MCF 10A (cell line): ENCODE measurements at regions not wholly inside any gene's neighbourhood (a gene's known extent, or its start where the extent isn't known, plus 50 kb on each side); places are given as distances from the start of the nearest gene placed in this dataset.

Experiments used
- BruUV-seq: library from RNA; stranded (reverse); fragments of 400-500 nt; replicated peaks from 2 replicates; lab custom pipeline; 2021; lab: Mats Ljungman, UMichigan
- CTCF ChIA-PET: fragments of 300-600 bp; sonication (Branson Sonifier 250); formaldehyde crosslinking; extraction: SDS; loops from one replicate; lab custom pipeline; 2021; ENCODE audit warnings: antibody characterized with exemption, inconsistent platforms; lab: Yijun Ruan, JAX
- POLR2A ChIA-PET: fragments of 300-600, 350-650 bp; sonication (Branson Sonifier 250); formaldehyde crosslinking; extraction: SDS; loops from one replicate; lab custom pipeline; 2020; ENCODE audit warnings: antibody characterized with exemption, inconsistent platforms; lab: Yijun Ruan, JAX
- DNase-seq: peaks from one replicate; pipeline ENCODE4 v3.0.0-alpha.2; 2018; ENCODE audit not compliant: unreplicated experiment
- H3K27ac Mint-ChIP-seq: one replicate; pipeline ENCODE4 v1.8.0; 2022; ENCODE audit warnings: mild to moderate bottlenecking, low read depth, mixed read lengths; ENCODE audit not compliant: unreplicated experiment
- H3K27me3 Mint-ChIP-seq: one replicate; pipeline ENCODE4 v1.8.0; 2022; ENCODE audit warnings: mixed read lengths; ENCODE audit not compliant: insufficient read depth, unreplicated experiment
- H3K36me3 Mint-ChIP-seq: one replicate; pipeline ENCODE4 v1.8.0; 2022; ENCODE audit warnings: mild to moderate bottlenecking, moderate library complexity, mixed read lengths; ENCODE audit not compliant: insufficient read depth, unreplicated experiment
- H3K4me1 Mint-ChIP-seq: one replicate; pipeline ENCODE4 v1.8.0; 2022; ENCODE audit warnings: mixed read lengths; ENCODE audit not compliant: insufficient read depth, unreplicated experiment
- H3K4me3 Mint-ChIP-seq: one replicate; pipeline ENCODE4 v1.8.0; 2022; ENCODE audit warnings: mild to moderate bottlenecking, moderate library complexity, mixed read lengths; ENCODE audit not compliant: unreplicated experiment
- H3K9me3 Mint-ChIP-seq: one replicate; pipeline ENCODE4 v1.8.0; 2022; ENCODE audit warnings: mixed read lengths; ENCODE audit not compliant: unreplicated experiment
- intact Hi-C: fragments of 100-400 bp; cut with micrococcal nuclease; formaldehyde crosslinking; loops from 2 replicates; pipeline ENCODE4 v1.14.1; 2022
- TF ChIP-seq, protein P1 (sequence below): fragments of 200-600 bp; IDR thresholded peaks from one replicate; pipeline ENCODE4 v1.8.0; 2022; ENCODE audit warnings: antibody characterized with exemption, mild to moderate bottlenecking; ENCODE audit not compliant: unreplicated experiment

DNA sequence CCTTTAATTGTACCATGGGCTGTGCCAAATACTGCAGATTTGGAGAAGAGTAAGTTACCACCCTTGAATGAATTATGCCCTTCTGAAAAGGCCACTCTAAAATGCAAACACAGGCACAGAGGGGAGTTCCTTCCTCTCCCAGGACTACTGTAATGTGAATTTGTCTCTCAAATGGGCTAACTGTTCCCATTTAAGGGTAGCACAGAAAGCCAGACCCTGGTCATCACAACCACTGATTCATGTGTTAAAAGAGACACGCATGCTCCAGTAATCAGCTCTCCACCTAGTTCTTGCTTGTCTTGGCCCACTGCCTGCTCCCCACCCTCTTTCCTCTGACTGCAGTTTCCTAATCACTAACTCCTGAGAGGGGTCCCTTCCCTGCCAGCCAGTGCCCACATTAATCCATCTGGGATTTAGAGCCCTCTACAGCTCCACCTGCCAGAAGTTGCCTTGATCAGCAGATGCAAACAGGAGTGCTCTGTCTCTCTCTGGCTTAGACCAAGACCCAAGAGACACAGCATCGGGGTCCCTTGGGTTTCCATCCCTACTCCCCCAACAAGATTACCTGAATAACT, 382.4 kb downstream of the TMEM167A start:
- H3K27me3 Mint-ChIP-seq: no peaks in the 10 kb centered on the region
- no TSS peak for BruUV-seq

GRCh38 chr5:82692826-82693225, 384.4 kb downstream of the TMEM167A start:
- intact Hi-C loops: no loop called here
- Mint-ChIP-seq H3K9me3 (no peaks in the 10 kb centered on the region), H3K4me1 (peaks cover 5% of the 10 kb centered on the region), H3K27ac (no peak overlapping the region), H3K27me3 (no peaks in the 10 kb centered on the region), H3K36me3 (no peaks in the 10 kb centered on the region), H3K4me3 (no peak overlapping the region)
- DNase-seq: no peak
- TF ChIP-seq, protein P1, sequence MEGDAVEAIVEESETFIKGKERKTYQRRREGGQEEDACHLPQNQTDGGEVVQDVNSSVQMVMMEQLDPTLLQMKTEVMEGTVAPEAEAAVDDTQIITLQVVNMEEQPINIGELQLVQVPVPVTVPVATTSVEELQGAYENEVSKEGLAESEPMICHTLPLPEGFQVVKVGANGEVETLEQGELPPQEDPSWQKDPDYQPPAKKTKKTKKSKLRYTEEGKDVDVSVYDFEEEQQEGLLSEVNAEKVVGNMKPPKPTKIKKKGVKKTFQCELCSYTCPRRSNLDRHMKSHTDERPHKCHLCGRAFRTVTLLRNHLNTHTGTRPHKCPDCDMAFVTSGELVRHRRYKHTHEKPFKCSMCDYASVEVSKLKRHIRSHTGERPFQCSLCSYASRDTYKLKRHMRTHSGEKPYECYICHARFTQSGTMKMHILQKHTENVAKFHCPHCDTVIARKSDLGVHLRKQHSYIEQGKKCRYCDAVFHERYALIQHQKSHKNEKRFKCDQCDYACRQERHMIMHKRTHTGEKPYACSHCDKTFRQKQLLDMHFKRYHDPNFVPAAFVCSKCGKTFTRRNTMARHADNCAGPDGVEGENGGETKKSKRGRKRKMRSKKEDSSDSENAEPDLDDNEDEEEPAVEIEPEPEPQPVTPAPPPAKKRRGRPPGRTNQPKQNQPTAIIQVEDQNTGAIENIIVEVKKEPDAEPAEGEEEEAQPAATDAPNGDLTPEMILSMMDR: no peak
- ChIA-PET CTCF (no interaction called here), POLR2A (no interaction called here)
- no TSS peak for BruUV-seq

More for the DNA sequence above, 382.4 kb downstream of the TMEM167A start:
- Mint-ChIP-seq H3K27ac (no peak overlapping the region), H3K36me3 (no peaks in the 10 kb centered on the region), H3K4me3 (no peak overlapping the region), H3K9me3 (no peaks in the 10 kb centered on the region), H3K4me1 (peaks cover 5% of the 10 kb centered on the region)
- ChIA-PET POLR2A (no interaction called here), CTCF (no interaction called here)
- TF ChIP-seq, protein P1: no peak
- intact Hi-C loops: no loop called here
- no peak for DNase-seq

DNA sequence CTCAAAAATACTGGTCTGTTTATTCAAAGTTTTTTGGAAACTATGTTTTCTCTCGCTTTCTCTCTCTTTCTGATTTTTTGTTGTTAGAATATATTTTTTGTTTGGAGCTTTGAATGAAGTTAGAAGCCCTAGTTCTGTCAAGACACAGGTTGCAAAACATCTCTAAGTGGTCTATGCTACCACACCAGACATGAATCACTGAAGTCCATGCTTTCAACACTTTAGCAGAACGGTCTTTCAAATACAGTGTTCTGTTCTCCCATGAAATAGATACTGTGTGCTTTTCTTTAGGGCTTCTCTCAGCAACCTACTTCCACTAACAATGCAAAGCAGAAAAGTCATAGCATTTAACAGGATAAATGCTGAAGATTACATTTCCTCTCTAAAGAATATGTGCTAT, 392.5 kb downstream of the TMEM167A start:
- BruUV-seq: no TSS peak
- TF ChIP-seq, protein P1: no peak
- H3K9me3 Mint-ChIP-seq: peaks cover 7% of the 10 kb centered on the region
- H3K36me3 Mint-ChIP-seq: no peaks in the 10 kb centered on the region
- H3K4me3 Mint-ChIP-seq: no peak overlapping the region
- no peak for DNase-seq
- no peaks in the 10 kb centered on the region for H3K27me3 Mint-ChIP-seq
- H3K27ac Mint-ChIP-seq: no peak overlapping the region
- intact Hi-C loops: no loop called here
- CTCF ChIA-PET: interaction anchor here (0.5 kb wide), 1 partner anchor 551 kb away, joined by 4 read pairs; no protein-coding TSS in a partner anchor
- POLR2A ChIA-PET: interaction anchor here (1.2 kb wide), 1 partner anchor 146 kb away, joined by 3 read pairs; no protein-coding TSS in a partner anchor
- no peaks in the 10 kb centered on the region for H3K4me1 Mint-ChIP-seq

GRCh38 chr5:82684165-82684564, 393.0 kb downstream of the TMEM167A start:
- no peak for DNase-seq
- POLR2A ChIA-PET: interaction anchor here (1.2 kb wide), 1 partner anchor 147 kb away, joined by 3 read pairs; no protein-coding TSS in a partner anchor
- no peaks in the 10 kb centered on the region for H3K4me1 Mint-ChIP-seq
- CTCF ChIA-PET: no interaction called here
- BruUV-seq: no TSS peak
- TF ChIP-seq, protein P1: no peak
- H3K27me3 Mint-ChIP-seq: no peaks in the 10 kb centered on the region
- H3K9me3 Mint-ChIP-seq: peaks cover 7% of the 10 kb centered on the region
- intact Hi-C loops: no loop called here
- H3K36me3 Mint-ChIP-seq: no peaks in the 10 kb centered on the region
- no peak overlapping the region for H3K4me3 Mint-ChIP-seq
- H3K27ac Mint-ChIP-seq: no peak overlapping the region
